Ascending aorta (tissue), 2 donors: ENCODE measurements at regions not wholly inside any gene's neighbourhood (a gene's known extent, or its start where the extent isn't known, plus 50 kb on each side); places are given as distances from the start of the nearest gene placed in this dataset.

Experiments
- DNase-seq, 2 donors: peaks; one replicate each; pipeline ENCODE4 v3.0.0-alpha.2; 2019; ENCODE audit warnings: low spot score in 2 of 2
- H3K27ac ChIP-seq, 2 donors: fragments of 200-600 bp; sonication (generic); one replicate each; pipeline ENCODE4 v1.5.1; 2016 to 2017; ENCODE audit warnings: mild to moderate bottlenecking in 1 of 2
- H3K27me3 ChIP-seq: fragments of 200-600 bp; sonication (generic); one replicate; pipeline ENCODE4 v1.5.1; 2017
- H3K36me3 ChIP-seq, 2 donors: fragments of 200-600 bp; sonication (generic); one replicate each; pipeline ENCODE4 v1.5.1; 2016
- H3K4me1 ChIP-seq, 2 donors: fragments of 200-600 bp; sonication (generic); one replicate each; pipeline ENCODE4 v1.5.1; 2016 to 2017; ENCODE audit warnings: mild to moderate bottlenecking in 1 of 2
- H3K4me3 ChIP-seq, 2 donors: fragments of 200-600 bp; sonication (generic); one replicate each; pipeline ENCODE4 v1.5.1; 2016 to 2017; ENCODE audit warnings: mild to moderate bottlenecking in 1 of 2
- H3K9me3 ChIP-seq, 2 donors: fragments of 200-600 bp; sonication (generic); one replicate each; pipeline ENCODE4 v1.5.1; 2016
- intact Hi-C: fragments of 100-400 bp; cut with DNase I; formaldehyde crosslinking; loops from one replicate; pipeline ENCODE4 v1.15.1; 2023
- TF ChIP-seq, protein P1 (sequence below), 3 experiments: fragments of 200-600 bp in 2 of 3; fragments of 450-650 bp in 1 of 3; sonication (generic) in 2 of 3; IDR thresholded peaks; one replicate each; pipeline ENCODE4 v1.5.1; 2016 to 2019; ENCODE audit warnings: antibody characterized with exemption in 3 of 3, mild to moderate bottlenecking in 1 of 3, moderate library complexity in 1 of 3

DNA sequence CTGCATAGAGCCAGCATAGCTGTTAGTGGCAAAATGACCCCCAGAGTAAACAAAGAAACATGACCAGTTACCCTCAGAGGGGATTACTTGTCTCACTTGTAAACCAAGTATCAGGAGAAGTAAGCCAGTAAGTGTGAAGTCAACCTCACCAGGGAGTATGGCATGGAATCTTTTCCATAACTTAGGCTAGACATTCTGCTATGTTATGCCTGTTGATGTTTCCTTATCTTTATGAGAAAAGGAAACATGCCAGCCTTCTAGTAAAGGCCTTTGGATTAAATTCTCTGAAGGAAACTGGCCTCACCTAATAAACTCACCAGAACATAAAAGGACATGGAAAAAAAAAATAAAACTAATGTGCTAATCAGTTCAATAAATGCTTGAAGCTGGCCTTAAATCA is 87.7 kb downstream of the SEM1 start:
- Histone ChIP-seq H3K4me3 (no peak overlapping the region), H3K36me3 (no peaks in the 10 kb centered on the region), H3K4me1 (no peaks in the 10 kb centered on the region), H3K27me3 (no peaks in the 10 kb centered on the region), H3K9me3 (peaks cover 6 to 63% of the 10 kb centered on the region in 2 donors), H3K27ac (no peak overlapping the region)
- TF ChIP-seq, protein P1, sequence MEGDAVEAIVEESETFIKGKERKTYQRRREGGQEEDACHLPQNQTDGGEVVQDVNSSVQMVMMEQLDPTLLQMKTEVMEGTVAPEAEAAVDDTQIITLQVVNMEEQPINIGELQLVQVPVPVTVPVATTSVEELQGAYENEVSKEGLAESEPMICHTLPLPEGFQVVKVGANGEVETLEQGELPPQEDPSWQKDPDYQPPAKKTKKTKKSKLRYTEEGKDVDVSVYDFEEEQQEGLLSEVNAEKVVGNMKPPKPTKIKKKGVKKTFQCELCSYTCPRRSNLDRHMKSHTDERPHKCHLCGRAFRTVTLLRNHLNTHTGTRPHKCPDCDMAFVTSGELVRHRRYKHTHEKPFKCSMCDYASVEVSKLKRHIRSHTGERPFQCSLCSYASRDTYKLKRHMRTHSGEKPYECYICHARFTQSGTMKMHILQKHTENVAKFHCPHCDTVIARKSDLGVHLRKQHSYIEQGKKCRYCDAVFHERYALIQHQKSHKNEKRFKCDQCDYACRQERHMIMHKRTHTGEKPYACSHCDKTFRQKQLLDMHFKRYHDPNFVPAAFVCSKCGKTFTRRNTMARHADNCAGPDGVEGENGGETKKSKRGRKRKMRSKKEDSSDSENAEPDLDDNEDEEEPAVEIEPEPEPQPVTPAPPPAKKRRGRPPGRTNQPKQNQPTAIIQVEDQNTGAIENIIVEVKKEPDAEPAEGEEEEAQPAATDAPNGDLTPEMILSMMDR (IDR thresholded peaks at IDR 0.05) = no peak
- intact Hi-C loops = no loop called here
- no peak for DNase-seq

DNA sequence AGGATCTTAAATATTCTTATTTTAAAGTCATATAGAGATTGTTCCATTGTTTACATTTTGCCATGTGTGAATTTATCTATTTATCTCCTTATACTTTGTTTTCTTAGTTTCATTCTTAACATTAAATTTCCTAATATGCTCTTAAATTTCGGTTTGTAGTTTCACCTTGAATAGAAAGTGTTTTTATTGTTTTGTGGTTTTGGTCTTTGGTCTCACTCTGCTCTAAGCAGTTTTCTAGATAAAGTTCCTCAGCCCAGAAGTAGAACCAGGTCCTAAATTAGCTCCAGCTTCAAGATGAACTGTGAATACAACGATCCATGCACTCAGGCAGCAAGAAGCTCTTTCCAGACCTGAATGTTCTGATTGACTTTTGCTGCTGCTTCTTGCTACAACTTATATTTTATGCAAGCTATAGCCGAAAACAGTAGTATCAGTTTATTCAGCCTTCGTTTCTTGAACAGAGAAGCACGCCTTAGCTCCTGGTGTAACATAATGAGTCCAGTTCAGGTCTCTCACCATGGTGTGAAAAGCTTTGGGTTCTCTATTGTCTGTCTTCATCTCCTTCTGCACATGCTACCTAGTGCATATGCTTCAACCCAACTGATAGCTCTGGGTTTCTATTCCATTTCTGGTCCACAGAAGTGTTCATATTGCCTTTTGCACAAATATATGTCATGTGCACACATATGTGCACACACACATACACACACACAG is 95.3 kb downstream of the SEM1 start:
- H3K36me3 ChIP-seq = no peaks in the 10 kb centered on the region
- intact Hi-C loops = no loop called here
- H3K27ac ChIP-seq = no peak overlapping the region
- no peak for DNase-seq
- TF ChIP-seq, protein P1 (IDR thresholded peaks at IDR 0.05) = no peak
- no peak overlapping the region for H3K4me3 ChIP-seq
- H3K9me3 ChIP-seq = peaks cover 4 to 52% of the 10 kb centered on the region in 2 donors
- H3K27me3 ChIP-seq = no peaks in the 10 kb centered on the region
- H3K4me1 ChIP-seq = no peaks in the 10 kb centered on the region

DNA sequence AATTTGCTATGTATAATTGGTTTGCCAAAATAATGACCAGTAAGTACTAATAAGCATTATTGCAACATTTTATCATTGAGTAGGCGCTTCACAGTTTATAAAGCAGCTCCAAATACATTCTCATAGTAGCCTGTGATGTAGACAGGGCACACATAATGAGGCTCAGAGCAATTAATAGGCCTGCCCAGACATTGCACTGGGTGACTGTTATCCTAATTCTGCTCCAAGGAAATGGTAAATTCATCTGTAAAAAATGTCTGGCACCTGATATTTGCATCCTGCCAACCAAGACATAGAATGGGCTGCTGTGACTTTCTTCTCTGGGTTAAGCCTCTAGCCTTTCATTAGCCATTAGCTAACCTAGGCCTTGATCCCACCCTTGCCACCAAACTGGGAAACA is 97.6 kb downstream of the SEM1 start:
- peaks cover 4 to 30% of the 10 kb centered on the region in 2 donors for H3K9me3 ChIP-seq
- TF ChIP-seq, protein P1 (IDR thresholded peaks at IDR 0.05) = no peak
- H3K4me3 ChIP-seq = no peak overlapping the region
- no peaks in the 10 kb centered on the region for H3K36me3 ChIP-seq
- intact Hi-C loops = no loop called here
- no peak overlapping the region for H3K27ac ChIP-seq
- H3K27me3 ChIP-seq = no peaks in the 10 kb centered on the region
- H3K4me1 ChIP-seq = no peaks in the 10 kb centered on the region
- DNase-seq = no peak

DNA sequence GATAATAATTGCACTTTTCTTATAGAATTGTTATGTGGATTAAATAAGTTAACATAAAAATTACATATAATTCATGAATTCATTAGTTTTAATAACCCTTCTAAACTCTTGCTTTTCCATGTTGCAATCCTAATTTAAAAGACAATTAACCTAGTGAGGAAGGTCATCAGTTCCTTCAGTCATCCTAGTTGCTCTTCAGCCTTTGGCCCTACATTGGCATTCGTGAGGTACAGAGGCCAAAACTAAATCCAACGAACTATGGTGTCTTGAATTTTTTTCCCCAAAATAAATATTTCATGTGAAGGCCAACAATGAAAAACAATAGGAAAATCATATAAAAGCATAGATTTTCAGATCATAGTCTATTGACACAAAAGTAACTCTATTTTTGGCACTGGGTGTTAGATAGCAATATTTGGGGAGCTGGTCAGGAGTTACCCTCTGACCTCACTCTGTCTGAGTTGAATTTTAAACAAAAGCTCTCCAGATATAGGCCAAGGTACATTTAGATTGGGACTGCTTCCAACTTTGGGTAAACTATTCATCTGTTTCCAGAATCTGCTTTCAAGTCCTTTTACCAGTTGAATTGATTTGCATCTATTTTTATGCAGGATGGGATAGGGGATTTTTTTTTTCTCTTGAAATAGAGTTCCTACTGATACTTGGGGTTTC is 104.5 kb downstream of the SEM1 start:
- intact Hi-C loops = no loop called here
- TF ChIP-seq, protein P1 (IDR thresholded peaks at IDR 0.05) = no peak

DNA sequence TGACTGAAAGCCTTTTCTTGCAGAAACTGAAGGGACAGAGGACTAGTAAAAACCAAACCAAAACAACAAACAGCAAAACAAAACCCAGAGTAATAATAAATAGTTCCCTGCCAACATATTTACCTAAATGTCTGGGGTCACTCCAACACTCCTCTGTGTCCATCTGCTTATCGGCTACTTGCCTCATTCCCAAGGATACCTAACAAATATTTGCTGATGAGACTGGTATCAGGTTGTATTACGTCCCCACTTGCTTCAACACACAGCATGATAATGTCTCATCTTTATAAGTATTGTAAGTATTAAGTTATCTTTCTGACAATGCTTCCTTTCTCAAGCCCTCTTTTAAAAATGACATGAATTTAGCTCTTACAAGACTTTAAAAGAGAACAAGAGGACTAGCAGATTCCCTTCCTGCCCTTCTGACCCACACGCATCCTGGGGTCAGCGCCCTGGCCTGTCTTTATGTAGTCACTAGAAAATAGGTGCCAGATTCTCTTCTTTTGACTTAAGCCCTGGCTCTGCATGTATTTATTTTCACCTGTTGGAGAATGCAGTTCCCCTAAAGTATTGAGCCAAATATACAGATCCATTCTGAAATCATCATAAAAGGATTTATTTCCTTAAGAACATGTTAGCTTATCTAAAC is 110.2 kb downstream of the SEM1 start:
- Histone ChIP-seq H3K27me3 (no peaks in the 10 kb centered on the region), H3K4me3 (no peak overlapping the region), H3K9me3 (no peaks in the 10 kb centered on the region), H3K4me1 (no peaks in the 10 kb centered on the region), H3K36me3 (no peaks in the 10 kb centered on the region), H3K27ac (no peak overlapping the region)
- intact Hi-C loops = no loop called here
- DNase-seq = no peak
- TF ChIP-seq, protein P1 (IDR thresholded peaks at IDR 0.05) = no peak

More for the DNA sequence above, 104.5 kb downstream of the SEM1 start:
- H3K36me3 ChIP-seq = no peaks in the 10 kb centered on the region
- no peaks in the 10 kb centered on the region for H3K9me3 ChIP-seq
- H3K4me1 ChIP-seq = no peaks in the 10 kb centered on the region
- DNase-seq = no peak
- H3K4me3 ChIP-seq = no peak overlapping the region
- no peak overlapping the region for H3K27ac ChIP-seq
- H3K27me3 ChIP-seq = no peaks in the 10 kb centered on the region
